GM18520 (cell line): ENCODE measurements at regions not wholly inside any gene's neighbourhood (a gene's known extent, or its start where the extent isn't known, plus 50 kb on each side); places are given as distances from the start of the nearest gene placed in this dataset.

Source experiments
- ATAC-seq: cut with Tn5 transposase; IDR thresholded peaks from one replicate; pipeline ENCODE4 v1.9.1; 2021; ENCODE audit not compliant: unreplicated experiment

DNA sequence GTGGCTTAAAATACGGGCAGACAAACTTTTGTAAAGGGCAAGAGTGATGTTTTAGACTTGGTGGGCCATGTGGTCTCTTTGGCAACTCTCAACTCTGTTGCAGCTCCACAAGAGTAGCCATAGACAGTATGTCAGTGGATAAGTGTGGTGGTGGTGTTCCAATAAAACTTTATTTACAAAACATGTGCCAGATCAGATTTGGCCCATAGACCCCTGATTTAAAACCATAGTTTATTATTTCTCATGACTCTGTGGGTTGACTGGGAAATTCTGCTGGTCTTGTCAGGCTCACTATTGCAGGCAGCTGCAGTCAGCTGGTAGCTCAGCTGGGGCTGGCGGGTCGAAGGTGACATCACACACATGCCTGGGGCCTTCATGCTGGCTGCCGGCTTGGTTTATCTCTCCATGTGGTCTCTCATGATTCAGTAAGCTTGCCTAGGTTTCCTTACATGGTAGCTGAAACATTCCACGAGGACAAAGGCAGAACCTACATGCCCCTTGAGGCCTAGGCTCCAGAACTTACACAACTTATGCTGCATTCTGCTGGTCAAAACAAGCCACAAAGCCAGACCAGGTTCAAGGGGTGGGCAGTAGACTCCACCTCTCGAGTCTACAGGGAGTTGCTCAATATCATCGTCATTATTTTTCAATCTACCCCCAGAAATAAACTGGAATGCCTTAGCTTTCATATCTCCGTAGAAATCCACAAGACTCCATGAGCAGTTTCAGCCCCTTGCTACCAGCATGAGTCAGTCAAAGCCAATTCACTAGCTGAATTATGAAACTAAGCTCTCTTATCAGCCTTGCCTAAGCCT lies 245.7 kb downstream of the WDR11 start:
- ATAC-seq, result no peak

DNA sequence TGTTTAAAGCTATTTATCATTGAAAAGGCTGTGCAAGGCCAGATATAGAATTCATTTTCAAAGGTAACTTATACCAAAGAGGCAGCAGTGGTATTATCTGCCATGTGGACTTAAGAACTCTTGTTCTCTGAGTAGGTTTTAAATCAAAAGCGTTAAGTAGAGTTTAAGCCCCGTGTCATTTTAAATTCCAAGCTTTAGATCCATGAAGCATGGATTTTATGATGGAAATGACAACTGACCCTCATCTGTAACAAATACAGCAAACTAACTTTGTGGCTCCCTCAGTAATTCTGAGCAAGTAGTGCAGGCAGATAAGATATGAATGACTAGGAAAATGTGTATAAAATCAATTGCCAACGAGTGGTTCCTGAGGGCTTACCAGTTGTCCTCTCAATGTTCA lies 247.0 kb downstream of the WDR11 start:
- no peak for ATAC-seq

DNA sequence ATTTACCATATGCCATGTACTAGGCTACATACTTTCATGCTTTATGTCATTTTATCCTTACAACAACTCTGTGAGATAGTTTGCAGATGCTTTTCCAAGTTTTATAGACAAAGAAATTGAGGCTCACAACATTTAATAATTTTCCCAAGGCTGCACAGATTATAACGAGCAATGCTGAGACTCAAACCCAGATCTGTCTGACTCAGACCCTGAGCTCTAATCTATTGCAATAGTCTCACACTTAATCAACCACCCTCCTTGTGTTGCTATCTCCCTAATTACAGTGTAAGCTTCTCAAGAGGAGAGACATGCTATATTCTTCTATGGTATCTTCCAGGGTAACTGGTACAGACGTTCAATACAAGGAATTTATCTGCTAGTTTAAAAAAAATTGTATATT lies 247.6 kb downstream of the WDR11 start:
- no peak for ATAC-seq

DNA sequence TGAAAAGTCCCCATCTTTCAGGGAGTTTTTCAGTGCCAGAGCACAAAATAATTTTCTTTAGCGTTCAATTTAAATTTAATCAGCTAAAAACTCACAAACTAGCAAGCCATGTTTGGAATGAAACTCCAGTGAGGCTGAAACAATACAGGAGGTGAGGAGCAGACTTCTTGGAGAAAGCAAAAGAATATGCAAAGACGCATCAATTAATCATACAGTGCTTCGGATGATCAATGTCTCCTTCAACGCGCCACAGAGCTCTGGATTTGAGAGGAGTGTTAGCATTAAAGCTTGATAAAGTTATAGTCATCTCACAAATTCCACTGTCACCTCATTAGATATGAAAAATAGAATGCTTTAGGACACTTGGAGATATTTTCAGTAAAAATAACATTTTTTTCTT lies 248.0 kb downstream of the WDR11 start:
- ATAC-seq, result no peak

DNA sequence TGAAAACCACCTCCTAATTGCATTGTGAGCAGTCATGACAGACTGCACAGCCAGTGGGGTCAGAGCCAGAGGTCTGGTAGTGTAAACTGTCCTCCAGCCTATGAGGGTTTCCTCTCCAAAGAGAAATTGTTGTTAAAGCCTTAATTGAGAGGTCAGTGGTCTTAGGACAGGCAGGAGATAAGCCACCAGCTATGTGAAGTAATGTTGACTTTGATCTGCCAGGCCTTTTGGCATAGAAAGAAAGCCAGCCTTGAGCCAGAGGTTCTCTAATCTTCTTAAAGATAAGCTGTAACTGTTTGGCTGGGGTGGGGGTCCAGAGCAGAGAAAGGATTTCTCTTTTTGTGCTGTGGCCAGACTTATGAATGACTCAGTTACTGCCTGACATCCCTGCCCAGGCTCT lies 248.4 kb downstream of the WDR11 start:
- ATAC-seq, result no peak

DNA sequence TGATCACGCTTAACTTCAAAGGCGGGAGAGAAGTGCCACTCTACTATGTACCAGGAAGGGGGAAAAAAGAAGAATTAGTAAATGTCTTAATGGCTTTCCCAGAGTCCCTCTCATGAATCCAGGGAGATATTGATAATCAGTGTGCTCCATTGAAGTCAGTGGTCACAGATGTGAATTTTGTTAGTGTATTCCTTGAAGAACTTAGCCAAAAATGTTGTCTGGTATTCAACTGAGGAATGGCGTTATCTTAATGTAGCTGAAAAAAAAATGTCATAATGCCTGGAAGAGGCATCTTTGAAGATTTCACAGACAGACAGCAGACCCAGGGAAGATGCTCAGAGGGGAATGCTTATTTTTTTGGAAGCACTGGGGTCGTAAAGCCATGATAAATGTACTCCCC lies 250.4 kb downstream of the WDR11 start:
- no peak for ATAC-seq

DNA sequence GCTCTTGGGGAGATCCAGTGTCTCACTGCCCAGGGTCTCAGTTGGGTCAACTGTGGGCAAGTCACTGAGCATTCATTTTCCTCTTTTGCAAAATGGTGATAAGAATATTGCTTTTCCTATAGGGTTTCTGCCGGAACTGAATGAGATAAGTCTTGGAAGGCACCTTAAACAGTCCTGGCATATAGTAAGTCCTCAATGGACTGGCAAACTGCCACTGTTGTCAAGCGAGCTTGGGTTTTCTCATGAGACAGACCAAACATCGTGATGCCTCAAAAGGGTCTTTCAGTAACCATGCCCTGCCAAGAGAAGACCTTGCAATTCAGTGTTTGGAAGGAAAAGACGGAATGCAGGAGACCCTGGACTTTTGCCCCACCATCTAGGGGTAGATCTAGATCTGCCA lies 251.5 kb downstream of the WDR11 start:
- no peak for ATAC-seq

DNA sequence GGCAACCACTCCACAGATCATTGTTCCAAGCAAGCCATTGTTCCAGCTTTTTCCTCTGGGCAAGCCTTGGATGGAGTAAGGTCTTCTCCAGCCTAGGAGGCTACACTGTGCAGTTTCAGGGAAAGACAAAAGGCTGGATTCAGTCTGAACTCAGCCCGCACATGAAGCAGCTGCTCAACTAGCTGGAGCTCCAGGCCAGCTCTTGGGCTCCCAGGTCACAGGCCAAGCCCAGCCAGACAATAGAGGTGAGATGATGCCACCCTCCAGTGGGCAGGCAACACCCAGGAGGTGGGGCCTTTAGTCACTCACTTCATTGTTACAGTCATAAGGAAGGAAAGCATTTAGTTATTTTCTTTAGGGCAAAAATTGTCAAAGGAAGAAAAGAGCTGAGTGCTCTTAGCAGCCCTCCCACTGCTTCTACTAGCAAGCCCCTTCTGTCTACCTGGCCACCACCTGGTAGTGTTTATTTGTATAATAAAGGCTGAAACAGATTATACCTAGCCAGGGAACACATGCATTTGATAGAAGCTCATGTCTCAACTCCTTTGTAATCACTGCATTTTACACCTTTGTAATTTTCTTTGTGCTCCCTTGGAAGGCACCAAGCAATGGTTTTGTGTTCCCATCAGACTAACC lies 253.4 kb downstream of the WDR11 start:
- ATAC-seq, result no peak

DNA sequence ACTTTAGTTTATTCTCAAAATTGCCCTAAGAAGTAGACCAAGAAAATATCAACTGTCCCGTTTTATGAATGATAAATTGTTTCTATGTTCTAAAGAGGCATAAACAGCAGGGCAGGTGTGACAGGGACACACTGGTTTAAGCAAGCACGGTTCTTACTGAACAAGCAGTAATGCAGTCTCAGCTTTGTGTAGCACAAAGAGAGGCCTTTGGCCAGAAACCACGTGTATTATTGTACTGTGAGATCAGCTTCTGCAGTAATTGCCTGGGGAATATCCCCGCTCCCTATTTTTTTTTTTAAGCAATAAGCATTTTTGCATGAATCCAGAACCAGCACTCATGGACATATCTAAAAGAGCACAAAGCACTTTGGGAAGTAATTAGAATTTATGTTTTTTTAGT lies 255.4 kb downstream of the WDR11 start:
- no peak for ATAC-seq

DNA sequence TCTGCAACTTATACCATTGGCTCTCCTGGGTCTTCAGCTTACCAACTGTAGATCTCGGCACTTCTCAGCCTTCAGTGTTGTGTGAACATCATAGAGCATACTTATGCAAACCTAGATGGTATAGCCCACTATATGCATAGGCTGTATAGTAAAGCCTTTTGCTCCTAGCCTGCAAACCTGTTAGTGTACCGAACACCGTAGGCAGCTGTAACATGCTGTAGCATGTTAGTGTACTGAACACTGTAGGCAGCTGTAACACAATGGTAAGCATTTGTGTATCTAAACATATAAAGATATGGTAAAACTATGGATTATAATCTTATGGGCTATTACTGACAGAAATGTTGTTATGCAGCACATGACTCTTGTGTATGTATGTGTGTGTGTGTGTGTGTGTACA lies 256.9 kb downstream of the WDR11 start:
- no peak for ATAC-seq

DNA sequence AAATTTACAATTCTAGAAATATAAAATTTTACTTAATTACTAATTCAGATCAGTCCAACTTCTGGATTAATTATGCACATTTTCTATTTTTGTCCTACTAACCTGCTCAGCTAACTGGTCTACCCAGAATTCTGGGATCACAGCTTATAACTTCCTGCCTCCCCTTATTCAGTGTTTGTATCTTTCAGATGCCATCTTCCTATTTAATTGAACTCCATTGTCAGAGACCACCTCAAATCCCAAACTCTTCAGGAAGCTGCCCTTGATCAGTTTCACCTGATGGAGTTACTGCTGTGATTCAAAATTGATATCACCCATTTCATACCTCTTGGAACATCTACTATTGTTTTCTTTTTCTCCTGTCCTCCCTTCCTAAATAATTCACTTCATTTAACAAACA lies 259.2 kb downstream of the WDR11 start:
- no peak for ATAC-seq

DNA sequence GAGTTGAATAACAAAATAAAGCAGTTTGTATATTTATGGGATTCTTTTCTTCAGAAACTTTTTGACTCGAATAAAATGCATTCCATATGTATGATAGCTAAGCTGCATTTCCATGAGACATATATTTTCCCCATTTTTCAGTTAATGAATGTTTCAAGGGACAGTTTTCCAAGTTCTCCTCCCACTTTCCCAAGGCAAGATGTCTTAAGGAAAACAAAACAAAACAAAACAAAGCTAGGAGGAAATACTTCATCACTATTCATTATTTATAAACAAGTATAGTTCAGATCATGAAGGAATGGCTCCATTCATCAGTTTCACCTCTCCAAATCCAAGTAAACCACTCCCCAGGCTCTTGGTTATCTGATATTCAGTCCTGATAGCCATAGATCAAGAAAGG lies 261.0 kb downstream of the WDR11 start:
- no peak for ATAC-seq

DNA sequence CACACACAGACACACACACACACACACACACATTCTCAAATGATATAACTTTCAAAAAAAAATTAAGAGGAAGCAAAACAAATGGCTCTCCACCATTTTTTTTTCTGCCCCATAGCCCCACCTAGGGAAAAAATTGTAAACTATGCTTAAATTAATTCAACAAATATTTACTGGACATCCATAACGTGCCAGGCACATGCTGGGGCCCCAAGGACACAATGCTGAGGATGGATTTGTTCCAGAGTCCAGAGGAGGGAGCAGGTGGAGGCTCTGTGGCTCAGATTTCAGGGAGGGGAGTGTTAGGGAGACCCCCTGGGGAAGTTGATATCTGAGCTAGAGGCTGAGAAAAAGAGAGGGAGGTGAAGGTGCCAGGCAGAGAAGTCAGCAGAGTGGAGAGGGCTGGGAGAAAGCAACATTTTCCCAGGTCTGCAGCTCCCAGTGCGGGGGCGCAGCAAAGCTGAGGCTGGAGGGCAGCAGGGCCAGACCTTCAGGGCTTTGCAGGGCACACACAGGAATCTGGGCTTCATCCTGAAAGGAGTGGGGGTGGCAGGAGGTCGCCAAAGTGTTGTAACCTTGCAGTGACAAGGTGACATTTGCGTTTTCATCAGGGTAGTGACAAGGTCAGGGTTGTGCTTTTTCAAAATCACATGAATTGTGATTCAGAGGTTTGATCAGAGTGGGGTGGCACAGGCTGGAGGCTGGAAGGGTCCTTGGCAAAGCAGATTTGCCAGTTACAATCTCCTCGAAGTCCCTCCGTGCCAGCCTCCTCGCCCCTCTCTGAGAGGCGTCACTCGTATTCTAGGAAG lies 261.6 kb downstream of the WDR11 start:
- ATAC-seq, result no peak

DNA sequence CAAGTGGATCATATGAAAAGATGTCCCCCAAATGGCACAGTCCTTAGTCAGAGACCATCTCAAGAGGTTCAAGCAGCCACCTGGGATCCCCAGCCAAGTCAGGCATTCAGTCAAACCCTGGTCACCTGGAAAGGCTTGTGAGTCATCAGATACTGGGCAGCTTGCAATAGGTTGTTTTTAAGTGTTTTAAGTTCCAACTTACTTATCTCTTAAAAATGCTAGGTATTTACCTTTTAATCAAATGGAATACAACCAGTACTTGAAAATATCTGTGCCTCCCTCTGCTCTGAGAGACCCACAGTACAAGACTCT lies 262.2 kb downstream of the WDR11 start:
- no peak for ATAC-seq

DNA sequence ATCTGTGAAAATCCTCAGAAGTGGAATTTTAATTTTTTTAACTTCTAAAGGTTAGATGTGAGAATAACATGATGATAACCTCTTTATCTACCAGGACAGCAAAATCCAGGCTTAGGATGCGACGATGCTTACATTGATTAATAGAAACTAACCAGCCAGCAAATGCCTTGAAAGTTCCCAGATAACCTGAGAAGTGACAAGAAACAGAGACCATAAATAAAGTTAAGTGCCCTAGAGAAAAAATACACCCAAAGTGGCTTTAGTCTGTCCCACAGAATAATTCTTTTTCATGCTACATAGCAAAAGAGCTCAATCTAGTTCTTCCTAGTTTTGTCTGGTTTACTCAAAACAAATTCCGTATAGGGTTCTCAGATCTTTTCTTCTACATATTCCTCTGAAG lies 262.7 kb downstream of the WDR11 start:
- no peak for ATAC-seq

DNA sequence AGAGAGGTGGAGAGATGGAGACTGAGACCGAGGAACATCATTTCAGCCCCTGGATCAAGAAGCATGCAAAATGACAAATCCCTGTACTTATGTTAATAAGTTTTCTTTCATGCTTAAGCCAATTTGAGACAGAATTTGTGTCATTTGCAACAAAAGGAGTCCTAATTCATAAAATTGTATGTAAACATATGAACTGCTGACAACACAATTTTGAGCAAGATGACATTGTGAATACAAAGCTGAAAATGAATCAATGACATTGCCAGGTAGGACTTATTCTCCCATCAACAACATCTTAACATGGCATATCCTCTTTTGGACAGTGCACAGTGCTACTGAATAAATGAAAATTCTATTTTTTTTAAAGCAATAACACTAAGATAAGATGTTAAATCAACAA lies 264.0 kb downstream of the WDR11 start:
- no peak for ATAC-seq

DNA sequence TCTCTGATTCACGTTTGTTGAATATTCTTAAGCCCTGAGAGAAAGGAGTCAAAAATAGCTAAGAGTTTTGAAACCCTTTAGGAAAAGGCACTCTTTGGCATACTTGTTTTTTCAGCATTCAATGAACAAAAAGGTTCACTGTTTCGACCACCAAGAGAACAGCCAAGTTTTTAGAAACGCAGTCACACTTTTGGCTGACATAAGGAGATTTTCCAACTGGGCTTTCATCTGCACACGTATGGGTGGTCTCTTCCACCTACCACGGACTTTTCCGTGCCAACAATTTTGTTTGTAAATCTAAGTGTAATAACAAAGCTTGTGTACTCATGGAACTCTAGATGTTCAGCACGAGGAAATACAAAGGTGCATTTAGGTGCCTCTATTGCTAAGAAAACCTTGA lies 270.3 kb downstream of the WDR11 start:
- ATAC-seq, result no peak

DNA sequence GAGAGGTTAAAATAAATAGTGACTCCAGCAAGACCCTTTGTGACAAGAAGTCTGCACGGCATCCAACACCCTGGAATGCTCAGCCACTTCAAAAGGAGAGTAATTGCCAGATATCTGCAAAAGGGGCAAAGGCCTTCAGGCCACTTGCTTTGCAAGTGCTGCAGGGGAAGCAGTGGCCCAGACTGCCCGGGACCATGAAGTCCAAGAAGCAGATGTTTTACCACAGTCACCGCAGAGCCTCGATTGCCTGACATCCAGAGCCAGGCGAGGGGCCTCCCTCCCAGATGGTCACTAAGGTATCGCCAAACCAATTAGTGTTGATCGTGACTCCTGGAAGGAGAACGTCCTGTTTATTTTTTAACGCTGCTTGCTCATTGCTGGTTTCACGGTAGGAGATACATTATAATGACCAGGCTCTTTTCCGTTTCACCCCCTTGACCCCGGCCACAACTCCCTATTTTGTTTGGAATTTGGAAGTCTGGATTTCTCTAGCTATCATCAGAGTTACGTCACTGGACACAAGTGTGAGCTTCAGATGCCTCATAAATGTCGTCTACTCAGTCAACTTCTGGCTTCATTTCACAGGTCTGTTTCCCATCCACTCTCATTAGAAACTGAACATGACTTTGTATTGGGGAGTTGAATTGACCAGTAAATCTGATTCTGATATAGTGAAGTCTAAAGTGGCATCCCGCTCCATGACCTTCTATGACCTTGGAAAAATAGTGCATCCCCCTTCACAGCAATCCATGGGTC lies 276.2 kb downstream of the WDR11 start:
- ATAC-seq, result no peak

DNA sequence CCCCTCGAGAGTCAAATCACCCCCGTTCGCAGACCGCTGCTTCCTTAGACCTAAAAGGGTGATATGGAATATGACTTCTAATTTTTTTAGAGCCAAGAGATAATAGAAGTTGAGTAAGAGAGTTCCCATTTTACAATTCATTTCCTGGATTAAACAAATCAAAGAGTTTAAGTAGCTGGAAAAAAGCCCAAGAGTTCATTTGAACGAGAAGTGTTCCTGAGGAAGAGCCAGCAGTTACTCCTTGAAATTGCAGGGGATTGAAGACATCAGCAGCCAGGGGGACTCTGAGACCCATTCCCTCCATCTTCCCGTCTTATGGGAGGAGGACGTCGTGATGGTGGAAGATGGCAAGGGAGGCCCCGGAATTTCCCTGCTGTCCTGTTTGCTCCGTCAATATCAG lies 277.0 kb downstream of the WDR11 start:
- no peak for ATAC-seq

DNA sequence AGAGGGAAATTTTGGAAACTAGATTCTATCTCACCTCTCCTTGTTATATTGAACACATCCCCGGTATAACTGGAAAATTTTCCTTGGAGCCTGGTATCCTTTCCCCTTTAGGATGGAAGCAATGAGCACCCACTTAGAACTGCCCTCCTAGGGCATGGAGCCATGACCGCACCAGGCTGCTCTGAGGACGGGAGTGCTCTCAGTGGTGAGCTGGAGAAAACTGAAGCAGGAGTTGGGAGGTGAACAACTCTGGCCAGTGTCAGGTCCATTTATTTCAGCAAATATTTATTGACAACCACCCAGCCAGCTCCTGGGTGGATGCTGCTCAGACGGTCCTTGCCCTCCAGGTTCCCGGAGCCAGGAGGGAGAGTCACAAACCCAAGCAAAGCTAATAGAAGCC lies 278.1 kb downstream of the WDR11 start:
- ATAC-seq, result no peak

DNA sequence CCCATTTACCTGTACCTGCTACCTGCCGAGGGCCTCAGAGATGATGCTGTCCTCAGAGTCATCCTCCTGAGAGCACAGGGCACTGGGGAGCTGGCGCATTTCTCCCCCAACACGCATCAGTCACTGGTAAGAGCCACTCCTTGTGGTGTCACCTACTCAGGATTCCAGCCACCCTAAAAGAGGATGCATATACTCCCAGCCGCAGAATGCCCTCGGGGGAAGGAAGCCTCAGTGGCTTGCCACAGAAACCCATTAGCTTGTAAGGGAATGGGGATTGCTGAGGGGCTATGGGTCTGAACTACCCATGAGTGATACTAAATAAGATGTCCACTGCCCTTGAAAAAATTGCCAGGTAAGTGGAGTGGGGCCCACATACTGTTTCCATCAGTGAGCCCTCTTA lies 279.2 kb downstream of the WDR11 start:
- no peak for ATAC-seq

DNA sequence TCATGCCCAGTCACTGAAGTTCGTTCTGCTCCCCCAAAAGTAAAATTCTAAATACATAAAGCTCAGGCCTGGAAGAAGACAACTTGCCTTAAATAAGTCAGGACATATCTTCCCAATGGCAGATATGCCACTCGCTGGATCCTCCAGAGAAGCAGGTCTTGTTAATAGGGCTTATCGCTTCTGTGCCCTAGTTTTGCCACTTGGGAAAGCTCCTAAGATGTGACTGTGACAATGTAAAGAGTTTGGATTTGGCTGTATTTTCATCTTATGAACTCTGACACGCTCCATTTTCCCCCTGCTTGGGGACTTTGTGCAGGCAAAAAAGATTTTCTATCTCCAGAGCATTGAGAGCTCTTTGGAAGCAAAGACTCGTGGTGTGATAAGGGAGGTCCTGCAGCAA lies 279.9 kb downstream of the WDR11 start:
- ATAC-seq, result no peak
